ENCODE measurements at regions not wholly inside any gene's neighbourhood (a gene's known extent, or its start where the extent isn't known, plus 50 kb on each side); places are given as distances from the start of the nearest gene placed in this dataset.

DNA sequence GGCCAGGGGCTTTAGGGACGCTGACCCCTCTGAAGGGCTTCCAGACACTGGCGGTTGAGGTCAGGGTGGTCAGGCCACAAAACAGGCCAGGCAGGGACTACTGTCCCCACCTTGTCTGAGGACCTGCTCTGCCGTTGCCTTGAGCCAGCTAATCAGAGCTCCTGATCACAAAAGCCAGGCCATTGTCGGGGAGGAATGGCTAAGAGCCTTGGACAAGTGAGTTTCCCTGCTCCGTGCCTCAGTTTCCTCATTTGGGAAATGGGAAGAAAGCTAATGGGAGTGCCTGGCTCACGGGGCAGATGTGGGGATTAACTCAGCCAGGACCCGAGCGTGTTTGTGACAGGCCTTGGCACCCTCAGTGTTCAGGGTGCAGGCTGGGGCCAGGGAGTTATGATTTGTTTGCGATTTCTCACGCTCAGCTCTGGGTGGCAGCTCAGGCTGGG, 246.5 kb upstream of the CIBAR2 start:
- no peak overlapping the region for H3K27ac ChIP-seq (ENCODE audit: control insufficient read depth, insufficient read depth, low read length)
- H3K4me2 ChIP-seq (ENCODE audit: control insufficient read depth, extremely low read depth, insufficient read depth, low read depth, low read length) = no peak overlapping the region
- dilution Hi-C loops (cut with MboI; ENCODE audit: extremely low pct_ligation_motif_present, low sequenced_read_pairs) = no loop called here
- H2AFZ ChIP-seq (ENCODE audit: control insufficient read depth, low read length) = no peak overlapping the region
- H3K36me3 ChIP-seq (ENCODE audit: control insufficient read depth in 2 of 2, extremely low read depth in 1 of 2, insufficient read depth in 2 of 2, low read length in 2 of 2) = no peaks in the 10 kb centered on the region
- peaks cover 43% of the 10 kb centered on the region for H3K4me1 ChIP-seq (ENCODE audit: control insufficient read depth, extremely low read depth, insufficient read depth, low read length)
- H3K27me3 ChIP-seq (ENCODE audit: control insufficient read depth, extremely low read depth, insufficient read depth, low read length) = peaks cover 3% of the 10 kb centered on the region
- no peaks in the 10 kb centered on the region for H3K9me3 ChIP-seq (ENCODE audit: control insufficient read depth, low read depth, low read length)
- no peak for DNase-seq (ENCODE audit: low read depth, low spot score)
- H3K4me3 ChIP-seq (ENCODE audit: control insufficient read depth in 2 of 3, extremely low read depth in 1 of 3, insufficient read depth in 2 of 3, low read depth in 1 of 3, low read length in 3 of 3) = no peak overlapping the region
- H4K20me1 ChIP-seq (ENCODE audit: control insufficient read depth, extremely low read depth, insufficient read depth, low read length) = peaks cover 3% of the 10 kb centered on the region
- TF ChIP-seq CTCF (optimal IDR thresholded peaks at IDR 0.05 in 1 of 3, IDR thresholded peaks at IDR 0.05 in 1 of 3, conservative IDR thresholded peaks at IDR 0.05 in 1 of 3; ENCODE audit: extremely low read depth in 1 of 3, insufficient read depth in 2 of 3, low read length in 3 of 3) (no peak), EZH2 (IDR thresholded peaks at IDR 0.05; ENCODE audit: low read length) (no peak)
- no peaks in the 10 kb centered on the region for H3K79me2 ChIP-seq (ENCODE audit: control insufficient read depth, insufficient read depth, low read length)
- FAIRE-seq = no peak
- no peak overlapping the region for H3K9ac ChIP-seq (ENCODE audit: control insufficient read depth, extremely low read depth, insufficient read depth, low read length)
- H3K9me1 ChIP-seq (ENCODE audit: control insufficient read depth, extremely low read depth, insufficient read depth, low read length) = no peaks in the 10 kb centered on the region

DNA sequence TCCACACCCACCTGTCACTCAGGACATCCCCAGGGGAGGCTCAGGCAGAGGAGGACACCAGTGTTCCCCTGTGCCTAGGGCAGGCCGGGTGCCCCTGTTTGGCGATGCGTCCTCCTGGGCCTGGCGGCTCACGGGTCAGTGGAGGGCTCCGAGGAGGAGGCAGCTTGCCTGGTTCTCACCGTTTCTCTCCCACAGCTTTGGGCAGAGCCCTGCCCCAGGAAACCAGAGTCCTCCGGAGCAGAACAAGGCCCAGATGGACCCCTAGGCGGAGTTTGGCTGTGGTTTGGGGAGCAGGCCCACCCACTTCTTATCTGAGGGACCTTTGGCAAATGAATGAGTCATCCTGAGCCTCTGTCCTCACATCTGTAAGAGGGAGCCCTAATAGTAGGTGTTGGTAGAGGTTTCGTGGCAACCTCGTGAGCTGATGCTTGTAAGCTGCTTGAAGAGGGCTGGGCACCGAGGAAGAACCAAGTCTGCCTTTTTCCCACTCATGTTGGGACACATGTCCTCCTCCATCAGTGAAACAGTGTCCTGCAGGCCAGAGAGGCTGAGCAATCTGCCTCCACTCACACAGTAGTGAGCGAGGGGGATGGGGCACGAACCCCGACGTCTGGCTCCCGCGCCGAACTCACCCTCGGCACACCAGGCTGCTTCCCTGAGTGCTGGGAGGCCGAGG, 247.0 kb upstream of the CIBAR2 start:
- FAIRE-seq (no peak), DNase-seq (ENCODE audit: low read depth, low spot score) (no peak)
- Histone ChIP-seq H3K27me3 (ENCODE audit: control insufficient read depth, extremely low read depth, insufficient read depth, low read length) (peaks cover 3% of the 10 kb centered on the region), H3K9me1 (ENCODE audit: control insufficient read depth, extremely low read depth, insufficient read depth, low read length) (no peaks in the 10 kb centered on the region), H3K9me3 (ENCODE audit: control insufficient read depth, low read depth, low read length) (no peaks in the 10 kb centered on the region), H4K20me1 (ENCODE audit: control insufficient read depth, extremely low read depth, insufficient read depth, low read length) (peaks cover 3% of the 10 kb centered on the region), H2AFZ (ENCODE audit: control insufficient read depth, low read length) (no peak overlapping the region), H3K9ac (ENCODE audit: control insufficient read depth, extremely low read depth, insufficient read depth, low read length) (no peak overlapping the region), H3K27ac (ENCODE audit: control insufficient read depth, insufficient read depth, low read length) (no peak overlapping the region), H3K4me2 (ENCODE audit: control insufficient read depth, extremely low read depth, insufficient read depth, low read depth, low read length) (no peak overlapping the region), H3K36me3 (ENCODE audit: control insufficient read depth in 2 of 2, extremely low read depth in 1 of 2, insufficient read depth in 2 of 2, low read length in 2 of 2) (no peaks in the 10 kb centered on the region), H3K4me1 (ENCODE audit: control insufficient read depth, extremely low read depth, insufficient read depth, low read length) (peaks cover 40% of the 10 kb centered on the region), H3K79me2 (ENCODE audit: control insufficient read depth, insufficient read depth, low read length) (no peaks in the 10 kb centered on the region), H3K4me3 (ENCODE audit: control insufficient read depth in 2 of 3, extremely low read depth in 1 of 3, insufficient read depth in 2 of 3, low read depth in 1 of 3, low read length in 3 of 3) (no peak overlapping the region)
- TF ChIP-seq EZH2 (IDR thresholded peaks at IDR 0.05; ENCODE audit: low read length) (no peak), CTCF (optimal IDR thresholded peaks at IDR 0.05 in 1 of 3, IDR thresholded peaks at IDR 0.05 in 1 of 3, conservative IDR thresholded peaks at IDR 0.05 in 1 of 3; ENCODE audit: extremely low read depth in 1 of 3, insufficient read depth in 2 of 3, low read length in 3 of 3) (no peak)
- dilution Hi-C loops (cut with MboI; ENCODE audit: extremely low pct_ligation_motif_present, low sequenced_read_pairs) = no loop called here
